Hematopoietic multipotent progenitor cell treated with erythropoietin and hydrocortisone succinate and interleukin-3 and kit ligand, for 17 days (in vitro differentiated cells): ENCODE measurements at regions not wholly inside any gene's neighbourhood (a gene's known extent, or its start where the extent isn't known, plus 50 kb on each side); places are given as distances from the start of the nearest gene placed in this dataset.

Experiments used
- DNase-seq: peaks from one replicate; pipeline ENCODE4 v3.0.0-alpha.2; 2015; ENCODE audit warnings: low spot score

DNA sequence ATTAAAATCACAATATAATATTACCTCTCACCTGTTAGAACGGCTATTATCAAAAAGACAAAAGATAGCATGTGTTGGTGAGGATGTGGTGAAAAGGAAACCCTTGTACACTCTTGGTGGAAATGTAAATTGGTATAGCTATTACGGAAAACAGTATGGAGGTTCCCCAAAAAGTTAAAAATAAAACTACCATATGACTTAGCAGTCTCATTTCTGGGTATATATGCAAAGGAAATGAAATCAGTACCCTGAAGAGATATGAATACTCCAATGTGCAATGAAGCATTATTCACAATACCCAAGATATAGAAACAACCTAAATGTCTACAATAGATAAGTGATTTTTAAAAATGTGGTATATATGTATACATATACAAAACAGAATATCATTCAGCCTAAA is 199.9 kb downstream of the SNX18 start:
- no peak for DNase-seq

- no peak for DNase-seq
Measured at GRCh38 chr5:54713923-54714581, 196.5 kb downstream of the SNX18 start.

GRCh38 chr5:54709096-54709495 is 191.5 kb downstream of the SNX18 start:
- no peak for DNase-seq

DNA sequence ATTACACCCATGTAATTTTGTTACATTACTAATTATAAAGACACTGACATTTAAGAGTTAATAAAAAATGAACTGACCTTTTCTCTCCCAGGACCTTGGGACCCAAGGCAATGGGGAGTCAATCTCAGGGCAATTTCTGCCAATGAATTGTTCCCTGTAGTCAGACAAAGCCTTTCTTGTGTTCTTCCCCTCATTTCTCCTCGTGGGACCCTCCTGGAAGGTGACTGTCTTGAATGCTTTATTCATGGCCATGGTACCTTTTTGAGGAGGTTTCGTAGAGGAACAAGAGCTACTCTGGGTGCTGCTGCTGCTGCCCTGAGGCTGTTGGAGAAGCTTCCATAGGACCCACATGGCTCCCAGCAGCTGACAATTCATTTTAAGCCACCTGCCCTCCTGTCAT is 190.3 kb downstream of the SNX18 start:
- no peak for DNase-seq

- no peak for DNase-seq
Measured at GRCh38 chr5:54705994-54706653, 188.6 kb downstream of the SNX18 start.

DNA sequence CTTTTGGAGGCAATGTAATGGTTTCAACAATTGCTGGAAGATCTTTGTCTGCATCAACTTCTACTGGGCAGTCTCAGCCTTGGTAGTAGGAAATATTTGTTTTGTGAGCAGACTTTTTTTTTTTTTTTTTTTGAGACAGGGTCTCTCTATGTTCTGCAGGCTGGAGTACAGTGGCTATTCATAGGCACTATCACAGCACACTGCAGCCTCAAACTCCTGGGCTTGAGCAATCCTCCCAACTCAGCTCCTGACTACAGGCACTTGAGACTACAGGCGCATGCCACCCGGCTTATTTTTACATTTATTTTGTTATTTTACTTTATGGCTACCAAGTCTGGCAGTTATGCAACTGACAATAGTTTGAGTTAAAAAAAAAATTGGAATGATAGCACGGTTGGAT is 187.3 kb downstream of the SNX18 start:
- no peak for DNase-seq

GRCh38 chr5:54704333-54704732 is 186.8 kb downstream of the SNX18 start:
- DNase-seq, result no peak

DNA sequence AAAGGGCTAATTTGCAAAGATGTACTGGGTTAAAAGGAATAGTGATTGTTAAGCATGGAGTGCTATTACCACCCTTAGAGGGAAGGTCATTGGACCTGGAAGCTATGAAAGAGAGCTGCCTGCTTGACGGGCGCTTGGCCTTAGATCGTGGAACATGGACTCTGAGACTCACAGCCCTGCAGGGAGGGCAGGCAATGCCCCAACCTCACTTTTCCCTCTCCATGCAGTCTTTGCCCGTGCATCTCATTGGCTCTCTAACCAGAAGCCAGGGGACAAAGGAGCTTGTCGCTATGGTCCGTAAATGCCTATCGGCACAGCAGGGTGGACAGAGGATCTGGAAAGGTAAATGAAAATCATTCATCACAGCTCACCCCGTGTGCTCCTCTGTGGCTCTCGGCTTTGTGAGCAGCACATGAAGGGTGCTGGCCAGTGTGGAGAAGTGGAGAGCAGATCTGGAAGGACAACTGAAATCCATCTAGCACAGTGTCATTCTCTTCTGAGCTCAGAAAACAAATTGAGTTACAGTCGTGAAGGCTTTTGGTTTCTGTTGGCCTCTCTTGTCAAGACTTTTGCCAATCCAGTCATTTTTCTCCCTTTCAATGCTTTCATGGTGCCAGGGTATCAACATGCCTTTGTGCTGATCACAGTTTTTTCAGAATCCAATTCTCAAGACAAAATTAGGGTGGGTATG is 186.2 kb downstream of the SNX18 start:
- no peak for DNase-seq

- no peak for DNase-seq
Measured at GRCh38 chr5:54703133-54703532, 185.6 kb downstream of the SNX18 start.

DNA sequence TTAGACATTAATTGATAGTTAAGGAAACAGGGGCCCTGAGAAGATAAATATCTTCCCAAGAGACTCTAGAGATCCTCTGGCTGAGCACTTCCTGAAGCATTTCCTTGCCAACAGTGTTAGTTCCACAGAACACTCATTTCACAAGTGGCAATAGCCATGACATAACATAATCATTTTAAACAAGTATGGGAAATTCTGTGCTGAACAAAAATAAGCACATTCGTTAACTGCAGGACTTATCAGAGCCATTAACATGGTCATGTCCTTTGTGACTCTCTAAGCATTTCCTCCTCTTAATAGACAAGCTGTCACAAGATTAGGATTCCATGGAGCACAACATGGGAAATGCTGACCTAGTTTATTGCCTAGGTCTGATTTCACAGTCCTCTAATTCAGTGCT is 184.9 kb downstream of the SNX18 start:
- no peak for DNase-seq

GRCh38 chr5:54700986-54701578 is 183.5 kb downstream of the SNX18 start:
- DNase-seq, result no peak

DNA sequence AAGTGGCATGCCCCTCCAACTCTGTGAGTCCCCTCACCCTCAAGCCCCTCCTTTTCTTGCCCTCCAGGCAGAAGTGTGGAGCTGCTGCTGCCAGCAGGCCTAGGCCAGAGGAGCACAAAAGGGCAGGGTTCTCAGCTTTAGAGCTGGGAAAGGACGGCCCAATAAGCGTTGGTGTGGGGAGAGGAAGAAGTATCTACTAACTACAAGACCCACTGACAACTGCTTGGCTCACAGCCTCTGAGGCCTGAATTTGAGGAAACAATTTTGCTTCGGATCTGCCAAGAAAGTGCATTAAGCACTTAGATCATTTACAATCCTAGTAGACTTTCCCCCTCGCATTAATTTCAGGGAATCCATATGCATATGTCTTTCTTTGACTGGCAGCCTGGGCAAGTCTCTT is 179.4 kb downstream of the SNX18 start:
- no peak for DNase-seq

DNA sequence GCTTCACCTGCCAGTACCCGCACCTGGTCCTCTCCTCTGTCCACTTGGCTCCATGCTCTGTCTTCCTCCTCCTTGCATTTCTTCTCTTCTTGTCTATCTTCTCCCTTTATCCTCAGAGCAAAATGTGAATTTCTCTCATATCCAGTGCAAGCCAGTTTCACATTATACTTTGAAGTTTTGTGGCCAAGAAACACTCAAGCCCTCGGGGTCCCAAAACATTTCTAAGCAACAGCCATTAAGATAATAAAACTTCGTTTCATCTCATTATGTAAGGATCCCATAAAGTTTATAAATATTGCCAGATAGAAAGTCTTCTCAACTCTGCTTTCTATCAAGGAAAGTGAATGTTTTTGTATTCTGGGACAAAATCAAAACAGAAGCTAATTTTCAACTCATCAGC is 178.8 kb downstream of the SNX18 start:
- no peak for DNase-seq

DNA sequence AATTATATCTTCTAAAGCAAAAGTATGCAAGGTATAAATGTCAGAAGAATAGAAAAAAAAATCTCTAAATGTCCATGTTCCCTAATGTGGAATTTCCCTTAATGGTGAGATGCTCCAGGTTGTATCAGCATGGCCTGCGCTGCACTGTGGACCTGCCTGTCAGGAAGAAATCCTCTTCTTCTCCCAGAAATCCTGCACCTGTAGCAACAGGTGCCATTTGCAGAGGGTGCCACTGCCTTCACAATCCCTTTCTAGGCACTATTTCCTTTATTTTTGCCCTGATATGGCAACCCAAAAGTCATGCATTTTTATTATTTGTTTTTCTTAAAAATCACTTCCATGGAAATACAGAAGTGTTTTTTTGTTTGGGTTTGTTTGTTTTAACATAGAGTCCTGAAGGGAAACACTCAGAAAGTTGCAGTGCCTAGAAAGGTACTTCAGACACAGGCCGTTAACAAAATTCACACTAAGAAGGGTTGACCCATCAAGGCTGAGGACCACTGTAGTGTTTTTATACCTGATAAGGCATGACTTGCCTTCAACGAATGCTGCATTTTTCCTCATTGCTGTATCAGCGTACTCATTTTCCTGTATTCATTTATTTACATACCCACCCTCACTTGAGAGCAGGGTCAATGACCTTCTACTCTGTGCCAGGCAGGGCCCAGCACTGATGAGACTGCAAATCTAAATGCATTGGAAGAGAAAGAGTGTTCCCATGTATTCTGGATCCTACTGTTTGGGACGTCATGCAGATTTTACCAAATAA is 177.8 kb downstream of the SNX18 start:
- no peak for DNase-seq

- no peak for DNase-seq
Measured at GRCh38 chr5:54693936-54694657, 176.5 kb downstream of the SNX18 start.

GRCh38 chr5:54692631-54693030 is 175.1 kb downstream of the SNX18 start:
- no peak for DNase-seq

DNA sequence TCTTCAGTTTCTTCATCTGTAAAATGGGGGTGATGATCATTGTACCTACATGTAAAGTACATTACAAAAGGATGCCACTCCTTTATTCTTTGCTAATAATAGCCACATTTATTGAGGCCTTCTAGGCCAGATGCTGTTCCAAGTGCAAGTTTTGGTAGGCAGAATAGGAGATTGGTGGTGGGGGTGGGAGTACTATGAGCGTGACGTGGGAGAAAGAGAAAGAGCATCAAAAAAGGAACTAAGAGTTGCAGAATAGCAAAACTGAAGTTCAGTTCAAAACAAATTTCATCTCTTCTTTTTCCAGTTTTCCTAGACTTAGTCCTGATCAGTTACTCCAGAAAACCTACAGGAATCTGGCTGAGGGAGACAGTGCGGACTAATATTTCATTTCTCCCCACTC is 174.1 kb downstream of the SNX18 start:
- no peak for DNase-seq

DNA sequence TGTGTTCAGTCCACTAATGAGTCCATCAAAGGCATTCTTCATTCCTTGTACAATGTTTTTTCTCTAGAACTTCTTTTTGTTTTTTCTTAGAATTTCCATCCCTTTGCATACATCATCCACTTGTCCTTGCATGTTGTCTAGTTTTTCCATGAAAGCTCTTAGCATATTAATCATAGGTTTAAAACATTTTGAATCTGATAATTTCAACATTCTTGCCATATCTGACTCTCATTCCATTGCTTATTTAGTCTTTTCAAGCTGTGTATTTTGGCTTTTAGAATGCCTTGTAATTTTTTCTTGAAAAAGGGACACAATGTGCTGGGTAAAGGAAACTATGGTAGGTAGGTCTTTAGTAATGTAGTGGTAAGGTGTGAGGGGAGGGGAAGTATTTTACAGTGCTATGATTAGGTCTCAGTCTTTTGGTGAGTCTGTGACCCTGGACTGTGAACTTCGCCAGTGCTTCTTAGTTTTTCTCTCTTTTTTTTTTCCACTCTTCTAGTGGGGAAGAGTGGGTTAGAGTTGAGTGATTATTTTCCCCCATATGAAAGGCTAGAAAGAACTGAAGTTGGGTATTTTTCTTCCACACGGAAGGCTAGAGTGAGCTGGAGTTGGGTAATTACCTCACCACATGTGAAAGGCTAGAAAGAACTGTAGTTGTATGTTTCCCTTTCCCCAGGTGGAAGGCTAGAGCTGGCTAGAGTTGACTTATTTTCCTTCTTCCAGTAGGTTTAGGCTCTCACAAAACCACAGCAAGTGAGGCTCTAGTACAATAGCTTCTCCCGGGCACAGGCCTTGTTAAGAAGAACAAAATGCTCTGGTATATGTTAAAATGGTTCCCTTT is 172.1 kb downstream of the SNX18 start:
- DNase-seq, result no peak

- DNase-seq, result no peak
Measured at GRCh38 chr5:54680998-54681397, 163.4 kb downstream of the SNX18 start.

DNA sequence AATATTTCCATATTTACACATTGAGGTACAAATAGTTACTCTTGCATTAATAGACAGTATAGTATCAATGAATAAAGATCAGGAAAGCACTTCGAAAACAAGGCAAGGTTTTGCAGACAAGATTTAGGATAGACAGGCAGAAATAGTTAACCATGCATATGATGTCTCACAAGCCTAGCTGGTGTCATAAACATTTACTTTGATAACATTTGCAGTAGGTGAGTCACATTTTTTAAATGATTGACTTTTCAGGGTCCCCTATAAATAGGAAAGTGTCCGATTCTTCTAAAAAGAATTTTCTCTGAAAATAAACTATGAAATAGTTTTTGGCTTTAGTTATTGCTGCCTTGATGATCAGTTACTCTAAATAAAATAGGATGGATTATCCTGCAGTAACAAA is 162.1 kb downstream of the SNX18 start:
- DNase-seq, result no peak

GRCh38 chr5:54678737-54679136 is 161.2 kb downstream of the SNX18 start:
- DNase-seq, result no peak
